HEK293 (cell line): ENCODE measurements at regions not wholly inside any gene's neighbourhood (a gene's known extent, or its start where the extent isn't known, plus 50 kb on each side); places are given as distances from the start of the nearest gene placed in this dataset.
A peak's percentile ranks its signal among the peaks of the same experiment; 100 is the strongest.

Experiments
- CTCF ChIA-PET: fragments of 350-600 bp; formaldehyde crosslinking; extraction: SDS; loops from one replicate; lab custom pipeline; 2021; ENCODE audit warnings: antibody characterized with exemption; lab: Yijun Ruan, JAX
- POLR2A ChIA-PET: fragments of 300-600 bp; formaldehyde crosslinking; extraction: SDS; loops from one replicate; lab custom pipeline; 2020; ENCODE audit warnings: antibody characterized with exemption, inconsistent platforms; lab: Yijun Ruan, JAX
- H3K27ac ChIP-seq: fragments of 200-500 bp; sonication (Bioruptor generic); 2 replicates; pipeline ENCODE4 v1.5.1; 2014; ENCODE audit warnings: low read depth, low read length, control low read depth, inconsistent platforms; ENCODE audit errors: extremely low read depth
- H3K36me3 ChIP-seq, 2 experiments: fragments of 200-500 bp in 1 of 2; sonication (Bioruptor generic) in 1 of 2; 1 replicate in 1 of 2; 2 replicates in 1 of 2; pipeline ENCODE4 v1.5.1; 2014 to 2017; ENCODE audit warnings: inconsistent platforms in 2 of 2, low read length in 2 of 2; ENCODE audit not compliant: control insufficient read depth in 2 of 2, insufficient read depth in 1 of 2
- H3K4me1 ChIP-seq: fragments of 200-500 bp; sonication (Bioruptor generic); 2 replicates; pipeline ENCODE4 v1.5.1; 2014; ENCODE audit warnings: mild to moderate bottlenecking, low read length, inconsistent platforms; ENCODE audit not compliant: control insufficient read depth, insufficient read depth
- H3K4me3 ChIP-seq: 2 replicates; pipeline ENCODE4 v1.5.1; 2011; ENCODE audit warnings: low read depth, mild to moderate bottlenecking, control low read depth, low read length, moderate library complexity
- H3K9me3 ChIP-seq: fragments of 200-500 bp; sonication (Bioruptor generic); 2 replicates; pipeline ENCODE4 v1.5.1; 2014; ENCODE audit warnings: low read depth, low read length, inconsistent platforms; ENCODE audit not compliant: control insufficient read depth, insufficient read depth
- ATF2 ChIP-seq: fragments of 450-650 bp; formaldehyde crosslinking; IDR thresholded peaks from 2 replicates; pipeline ENCODE4 v1.5.1; 2016; ENCODE audit warnings: missing biosample characterization, missing genetic modification characterization, low read depth
- GLI2 ChIP-seq: fragments of 450-650 bp; formaldehyde crosslinking; IDR thresholded peaks from 2 replicates; pipeline ENCODE4; 2017; ENCODE audit warnings: missing biosample characterization, missing genetic modification characterization, low read depth, borderline replicate concordance
- KLF7 ChIP-seq: fragments of 450-650 bp; formaldehyde crosslinking; IDR thresholded peaks from 2 replicates; pipeline ENCODE4 v1.5.1; 2016; ENCODE audit warnings: missing biosample characterization, missing genetic modification characterization, borderline replicate concordance
- KLF8 ChIP-seq: fragments of 450-650 bp; formaldehyde crosslinking; IDR thresholded peaks from 2 replicates; pipeline ENCODE4 v1.5.1; 2016; ENCODE audit warnings: missing biosample characterization, missing genetic modification characterization
- MEIS1 ChIP-seq: sonication (generic); formaldehyde crosslinking; IDR thresholded peaks from 2 replicates; pipeline ENCODE4 v1.8.1; 2022; ENCODE audit warnings: missing genetic modification reagents, mild to moderate bottlenecking, borderline replicate concordance
- MZF1 ChIP-seq: fragments of 450-650 bp; formaldehyde crosslinking; IDR thresholded peaks from 2 replicates; pipeline ENCODE4 v1.5.1; 2017; ENCODE audit warnings: missing biosample characterization, missing genetic modification characterization, borderline replicate concordance
- WT1 ChIP-seq: fragments of 450-650 bp; formaldehyde crosslinking; IDR thresholded peaks from 2 replicates; pipeline ENCODE4 v1.5.1; 2016; ENCODE audit warnings: missing biosample characterization, missing genetic modification characterization
- ZBTB1 ChIP-seq: fragments of 450-650 bp; formaldehyde crosslinking; IDR thresholded peaks from 2 replicates; pipeline ENCODE4 v1.5.1; 2016; ENCODE audit warnings: missing biosample characterization, missing genetic modification characterization
- ZBTB44 ChIP-seq: fragments of 450-650 bp; IDR thresholded peaks from 2 replicates; pipeline ENCODE4 v1.5.1; 2018; ENCODE audit warnings: missing biosample characterization, mild to moderate bottlenecking, missing genetic modification characterization
- ZIC2 ChIP-seq: fragments of 450-650 bp; formaldehyde crosslinking; IDR thresholded peaks from 2 replicates; pipeline ENCODE4 v1.5.1; 2016; ENCODE audit warnings: missing biosample characterization, missing genetic modification characterization
- ZNF10 ChIP-seq: fragments of 450-650 bp; formaldehyde crosslinking; IDR thresholded peaks from 2 replicates; pipeline ENCODE4 v1.5.1; 2017; ENCODE audit warnings: missing biosample characterization, missing genetic modification characterization
- ZNF23 ChIP-seq: fragments of 450-650 bp; formaldehyde crosslinking; IDR thresholded peaks from 2 replicates; pipeline ENCODE4 v1.5.1; 2016; ENCODE audit warnings: missing biosample characterization, missing genetic modification characterization, borderline replicate concordance
- ZNF274 ChIP-seq, 2 experiments: fragments of 200-500 bp in 1 of 2; fragments of 450-650 bp in 1 of 2; sonication (Bioruptor generic) in 1 of 2; formaldehyde crosslinking in 1 of 2; IDR thresholded peaks; 2 replicates each; pipeline versions ENCODE4 v1.5.1 to v1.6.1; 2014 to 2016; ENCODE audit warnings: borderline replicate concordance in 1 of 2, inconsistent platforms in 1 of 2, low read length in 1 of 2, missing biosample characterization in 1 of 2, missing genetic modification characterization in 1 of 2
- ZNF473 ChIP-seq: fragments of 450-650 bp; formaldehyde crosslinking; IDR thresholded peaks from 2 replicates; pipeline ENCODE4 v1.5.1; 2017; ENCODE audit warnings: missing biosample characterization, missing genetic modification characterization
- ZNF529 ChIP-seq: fragments of 450-650 bp; formaldehyde crosslinking; IDR thresholded peaks from 2 replicates; pipeline ENCODE4 v1.5.1; 2017; ENCODE audit warnings: missing genetic modification characterization, missing biosample characterization; ENCODE audit not compliant: insufficient replicate concordance
- ZNF561 ChIP-seq: fragments of 450-650 bp; IDR thresholded peaks from 2 replicates; pipeline ENCODE4 v1.5.1; 2018; ENCODE audit warnings: missing biosample characterization, missing genetic modification characterization, borderline replicate concordance
- ZNF654 ChIP-seq: fragments of 450-650 bp; formaldehyde crosslinking; IDR thresholded peaks from 2 replicates; pipeline ENCODE4 v1.5.1; 2016; ENCODE audit warnings: low read depth, missing biosample characterization, missing genetic modification characterization
- ZNF692 ChIP-seq: fragments of 450-650 bp; formaldehyde crosslinking; IDR thresholded peaks from 2 replicates; pipeline ENCODE4 v1.5.1; 2016; ENCODE audit warnings: missing biosample characterization, missing genetic modification characterization
- ZNF704 ChIP-seq: fragments of 450-650 bp; formaldehyde crosslinking; IDR thresholded peaks from 2 replicates; pipeline ENCODE4 v1.5.1; 2016; ENCODE audit warnings: missing biosample characterization, missing genetic modification characterization
- TF ChIP-seq, protein P1 (sequence below): fragments of 450-650 bp; formaldehyde crosslinking; IDR thresholded peaks from 2 replicates; pipeline ENCODE4 v1.5.1; 2017; ENCODE audit warnings: missing biosample characterization, missing genetic modification characterization

GRCh38 chr4:65063601-65064000 lies 606.7 kb downstream of the EPHA5 start:
- no peak overlapping the region for H3K27ac ChIP-seq
- no peaks in the 10 kb centered on the region for H3K9me3 ChIP-seq
- TF ChIP-seq ZBTB44: no peak
- H3K36me3 ChIP-seq: no peaks in the 10 kb centered on the region
- no peak overlapping the region for H3K4me3 ChIP-seq
- ChIA-PET POLR2A (no interaction called here), CTCF (no interaction called here)
- no peaks in the 10 kb centered on the region for H3K4me1 ChIP-seq

DNA sequence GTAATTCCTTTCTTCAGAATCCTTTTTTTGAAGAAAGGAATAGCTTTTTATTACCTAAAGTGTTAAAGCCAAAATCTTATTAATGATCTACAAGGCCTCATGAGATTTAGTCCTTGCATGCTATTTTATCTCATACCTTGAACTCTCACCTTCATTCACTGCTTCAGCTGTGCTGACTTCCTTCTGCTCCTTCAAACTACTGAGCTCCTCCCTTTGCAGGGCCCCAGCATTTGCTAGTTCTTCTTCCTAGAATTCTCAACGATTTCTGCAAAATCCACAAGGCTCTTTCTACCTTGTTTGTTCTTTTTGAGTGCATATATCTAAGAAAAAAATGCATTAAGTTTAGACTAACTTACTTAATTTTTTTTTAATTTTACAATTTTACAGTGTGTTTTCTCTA lies 619.5 kb downstream of the EPHA5 start:
- ChIA-PET POLR2A (no interaction called here), CTCF (no interaction called here)
- Histone ChIP-seq H3K9me3 (no peaks in the 10 kb centered on the region), H3K27ac (no peak overlapping the region), H3K4me1 (no peaks in the 10 kb centered on the region), H3K4me3 (no peak overlapping the region), H3K36me3 (no peaks in the 10 kb centered on the region)
- TF ChIP-seq ZNF529 (tag by site-specific recombination) (no peak), ZNF23 (tag by site-specific recombination) (no peak), ZNF704 (tag by site-specific recombination) (no peak), MZF1 (tag by site-specific recombination) (no peak), ZNF473 (no peak)

- POLR2A ChIA-PET: no interaction called here
- TF ChIP-seq WT1 (tag by site-specific recombination): 0 out of 2 replicates have a peak, but pooled peaks have one; percentile 51
- TF ChIP-seq, protein P1, sequence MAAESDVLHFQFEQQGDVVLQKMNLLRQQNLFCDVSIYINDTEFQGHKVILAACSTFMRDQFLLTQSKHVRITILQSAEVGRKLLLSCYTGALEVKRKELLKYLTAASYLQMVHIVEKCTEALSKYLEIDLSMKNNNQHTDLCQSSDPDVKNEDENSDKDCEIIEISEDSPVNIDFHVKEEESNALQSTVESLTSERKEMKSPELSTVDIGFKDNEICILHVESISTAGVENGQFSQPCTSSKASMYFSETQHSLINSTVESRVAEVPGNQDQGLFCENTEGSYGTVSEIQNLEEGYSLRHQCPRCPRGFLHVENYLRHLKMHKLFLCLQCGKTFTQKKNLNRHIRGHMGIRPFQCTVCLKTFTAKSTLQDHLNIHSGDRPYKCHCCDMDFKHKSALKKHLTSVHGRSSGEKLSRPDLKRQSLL: no peak
- Histone ChIP-seq H3K36me3 (no peaks in the 10 kb centered on the region), H3K27ac (no peak overlapping the region), H3K4me3 (no peak overlapping the region), H3K9me3 (no peaks in the 10 kb centered on the region), H3K4me1 (no peaks in the 10 kb centered on the region)
- CTCF ChIA-PET: no interaction called here
These were observed 623.8 kb downstream of the EPHA5 start for GRCh38 chr4:65046192-65047133.

DNA sequence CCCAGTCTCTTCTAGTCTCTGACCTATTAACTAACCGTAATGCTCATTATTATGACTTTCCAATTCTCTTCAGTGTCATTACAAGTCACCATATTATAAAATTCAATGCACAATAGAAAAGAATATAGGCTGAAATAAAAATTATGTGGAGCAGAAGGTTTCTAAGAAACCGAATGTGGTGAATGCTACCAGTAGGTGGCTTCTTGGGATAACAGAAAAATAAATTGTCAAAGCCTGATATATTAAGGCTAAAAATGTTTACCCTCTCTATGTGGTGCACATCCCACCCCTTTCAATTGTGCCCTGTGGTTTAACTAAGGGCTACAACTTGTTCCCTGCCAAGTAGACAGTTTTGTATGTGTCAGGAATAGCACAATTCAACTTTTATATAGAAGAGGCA lies 624.6 kb upstream of the TECRL start:
- Histone ChIP-seq H3K27ac (no peak overlapping the region), H3K9me3 (no peaks in the 10 kb centered on the region), H3K36me3 (no peaks in the 10 kb centered on the region), H3K4me1 (no peaks in the 10 kb centered on the region), H3K4me3 (no peak overlapping the region)
- ChIA-PET POLR2A (no interaction called here), CTCF (no interaction called here)
- TF ChIP-seq ZNF561 (tag by site-specific recombination): no peak
- TF ChIP-seq MEIS1: no peak
- no peak for TF ChIP-seq ZNF692 (tag by site-specific recombination)
- TF ChIP-seq GLI2 (tag by site-specific recombination): no peak
- TF ChIP-seq ATF2 (tag by site-specific recombination): no peak
- no peak for TF ChIP-seq ZNF274 (IDR thresholded peaks at IDR 0.05; ENCODE audit: low read length)
- TF ChIP-seq ZNF274 (tag by site-specific recombination; IDR thresholded peaks at IDR 0.05; ENCODE audit: borderline replicate concordance): no peak
- TF ChIP-seq ZNF654 (tag by site-specific recombination): no peak
- no peak for TF ChIP-seq KLF8 (tag by site-specific recombination)
- TF ChIP-seq KLF7 (tag by site-specific recombination): no peak
- TF ChIP-seq ZBTB1 (tag by site-specific recombination): no peak
- no peak for TF ChIP-seq ZIC2
- no peak for TF ChIP-seq ZNF10 (tag by site-specific recombination)
